Right lobe of liver (tissue), 6 donors: ENCODE measurements at regions not wholly inside any gene's neighbourhood (a gene's known extent, or its start where the extent isn't known, plus 50 kb on each side); places are given as distances from the start of the nearest gene placed in this dataset.

Experiments
- ATAC-seq, 4 donors: fragments of 200-7000 bp; cut with Tn5 transposase; one replicate each; pipeline ENCODE4 v1.9.1; 2020; ENCODE audit warnings: mild to moderate bottlenecking in 4 of 4, moderate library complexity in 4 of 4
- DNase-seq, 3 donors: peaks; one replicate each; pipeline ENCODE4 v3.0.0-alpha.2; 2020
- H3K27ac ChIP-seq, 3 donors: fragments of 200-600 bp; one replicate each; pipeline ENCODE4 v1.8.0; 2022
- H3K27me3 ChIP-seq, 2 donors: fragments of 200-600 bp; one replicate each; pipeline ENCODE4 v1.8.0; 2022
- H3K36me3 ChIP-seq, 4 donors: fragments of 200-600 bp; sonication (generic) in 1 of 4; one replicate each; pipeline versions ENCODE4 v1.5.1 to v1.8.0; 2017 to 2022; ENCODE audit warnings: control low read depth in 1 of 4
- H3K4me1 ChIP-seq, 4 donors: fragments of 200-600 bp; sonication (generic) in 1 of 4; one replicate each; pipeline versions ENCODE4 v1.5.1 to v1.8.0; 2017 to 2022; ENCODE audit warnings: control low read depth in 1 of 4
- H3K4me3 ChIP-seq, 3 donors: fragments of 200-600 bp; one replicate each; pipeline ENCODE4 v1.8.0; 2022
- H3K9me3 ChIP-seq, 4 donors: fragments of 200-600 bp; sonication (generic) in 1 of 4; one replicate each; pipeline versions ENCODE4 v1.5.1 to v1.8.0; 2017 to 2022; ENCODE audit warnings: control low read depth in 1 of 4
- CTCF ChIP-seq, 4 donors: fragments of 200-600 bp in 3 of 4; fragments of 450-650 bp in 1 of 4; IDR thresholded peaks; one replicate each; pipeline versions ENCODE4 v1.5.1 to v1.8.0; 2016 to 2022; ENCODE audit warnings: antibody characterized with exemption in 4 of 4, mild to moderate bottlenecking in 2 of 4
- POLR2A ChIP-seq: fragments of 450-650 bp; IDR thresholded peaks from one replicate; pipeline ENCODE4 v1.6.1; 2017; ENCODE audit warnings: antibody characterized with exemption, mild to moderate bottlenecking
- WGBS: methylation state at CpG from one replicate; pipeline ENCODE4 v1.1.6; 2018; ENCODE audit warnings: low coverage, low lambda C conversion rate; ENCODE audit not compliant: insufficient coverage; ENCODE audit errors: missing lambda C conversion rate; 5-methylcytosine and 5-hydroxymethylcytosine counted together
- intact Hi-C, 2 donors: fragments of 100-400 bp; cut with DNase I; formaldehyde crosslinking; loops; one replicate each; pipeline versions ENCODE4 v1.11.2 to v1.14.1; 2022
- donor health status: DM: no; HTN: yes; CAD: no.
- donor health status: DM: no; HTN: no; CAD: no.
- donor health status: DM: no; HTN: no; CAD: no.
- donor health status: DM: no; HTN: yes; CAD: no.
- donor health status: DM: no; HTN: yes; CAD: no.

GRCh38 chr13:65339241-65339640, 1890.9 kb downstream of the PCDH9 start:
- TF ChIP-seq POLR2A (no peak), CTCF (IDR thresholded peaks at IDR 0.05) (no peak)
- Histone ChIP-seq H3K27ac (no peak overlapping the region), H3K4me3 (no peak overlapping the region), H3K9me3 (no peaks in the 10 kb centered on the region), H3K27me3 (no peaks in the 10 kb centered on the region), H3K36me3 (no peaks in the 10 kb centered on the region), H3K4me1 (no peaks in the 10 kb centered on the region)
- no peak for DNase-seq
- intact Hi-C loops, result no loop called here
- 58% methylated on average over 3 of the region's 3 CpGs for WGBS
- no peak for ATAC-seq

- ATAC-seq, result no peak
Observed at GRCh38 chr13:65336916-65337315, 1893.2 kb downstream of the PCDH9 start.

GRCh38 chr13:65336087-65336749, 1893.9 kb downstream of the PCDH9 start:
- WGBS, result 21% methylated on average over 2 of the region's 9 CpGs
- no peaks in the 10 kb centered on the region for H3K27me3 ChIP-seq
- TF ChIP-seq POLR2A, result no peak
- TF ChIP-seq CTCF (IDR thresholded peaks at IDR 0.05), result no peak
- no peak overlapping the region for H3K4me3 ChIP-seq
- no peaks in the 10 kb centered on the region for H3K9me3 ChIP-seq
- intact Hi-C loops, result no loop called here
- H3K27ac ChIP-seq, result no peak overlapping the region
- no peaks in the 10 kb centered on the region for H3K36me3 ChIP-seq
- H3K4me1 ChIP-seq, result no peaks in the 10 kb centered on the region
- DNase-seq (no peak), ATAC-seq (no peak)

More at GRCh38 chr13:65336916-65337315, 1893.2 kb downstream of the PCDH9 start:
- intact Hi-C loops, result no loop called here
- H3K27me3 ChIP-seq, result no peaks in the 10 kb centered on the region
- no peak for TF ChIP-seq CTCF (IDR thresholded peaks at IDR 0.05)
- no peak for TF ChIP-seq POLR2A
- H3K36me3 ChIP-seq, result no peaks in the 10 kb centered on the region
- WGBS, result 20% methylated on average over 1 of the region's 1 CpG
- no peaks in the 10 kb centered on the region for H3K9me3 ChIP-seq
- H3K27ac ChIP-seq, result no peak overlapping the region
- no peaks in the 10 kb centered on the region for H3K4me1 ChIP-seq
- no peak overlapping the region for H3K4me3 ChIP-seq
- no peak for DNase-seq

DNA sequence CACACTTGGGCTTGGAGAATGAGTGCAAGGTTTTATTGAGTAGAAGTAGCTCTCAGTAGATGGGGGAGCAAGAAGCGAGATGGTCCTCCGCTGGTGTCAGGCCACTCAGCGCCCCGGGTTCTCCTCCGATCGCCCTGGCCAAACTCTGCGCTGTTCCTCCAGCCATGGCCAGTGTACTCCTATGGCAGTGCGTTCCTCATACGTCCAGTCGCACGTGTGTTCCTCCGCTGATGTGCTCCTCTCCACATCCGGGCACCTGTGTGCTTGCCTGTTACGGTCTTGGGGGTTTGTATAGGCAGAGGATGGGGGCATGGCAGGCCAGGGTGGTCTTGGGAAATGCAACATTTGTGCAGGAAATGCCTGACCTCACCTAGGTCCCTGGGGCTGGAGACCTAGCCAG, 1899.4 kb downstream of the PCDH9 start:
- WGBS, result 88% methylated on average over 12 of the region's 14 CpGs
- DNase-seq, result peak in 1 of 3 donors; percentile 30
- Histone ChIP-seq H3K9me3 (no peaks in the 10 kb centered on the region), H3K27me3 (no peaks in the 10 kb centered on the region), H3K4me3 (no peak overlapping the region), H3K4me1 (no peaks in the 10 kb centered on the region), H3K36me3 (no peaks in the 10 kb centered on the region), H3K27ac (no peak overlapping the region)
- TF ChIP-seq CTCF (IDR thresholded peaks at IDR 0.05), result no peak
- no peak for TF ChIP-seq POLR2A
- intact Hi-C loops, result no loop called here
- no peak for ATAC-seq
